NCI-H1694 (cell line): ENCODE measurements at regions not wholly inside any gene's neighbourhood (a gene's known extent, or its start where the extent isn't known, plus 50 kb on each side); places are given as distances from the start of the nearest gene placed in this dataset.

Experiments
- DNase-seq: peaks from one replicate; lab custom pipeline; 2025; lab: John Stamatoyannopoulos, UW

- no peak for DNase-seq
Observed at GRCh38 chr15:70279096-70279495, 181.4 kb upstream of the TLE3 start.

GRCh38 chr15:70278644-70279043 lies 180.9 kb upstream of the TLE3 start:
- DNase-seq: no peak

- no peak for DNase-seq
Observed at GRCh38 chr15:70277556-70277955, 179.8 kb upstream of the TLE3 start.

GRCh38 chr15:70276401-70276800 lies 178.7 kb upstream of the TLE3 start:
- no peak for DNase-seq

GRCh38 chr15:70275461-70276138 lies 177.9 kb upstream of the TLE3 start:
- DNase-seq: no peak

- no peak for DNase-seq
Observed at GRCh38 chr15:70274908-70275307, 177.2 kb upstream of the TLE3 start.

GRCh38 chr15:70274255-70274880 lies 176.7 kb upstream of the TLE3 start:
- no peak for DNase-seq

GRCh38 chr15:70273808-70274207 lies 176.1 kb upstream of the TLE3 start:
- DNase-seq: no peak

- no peak for DNase-seq
Observed at GRCh38 chr15:70272565-70273355, 175.0 kb upstream of the TLE3 start.

GRCh38 chr15:70271422-70272088 lies 173.8 kb upstream of the TLE3 start:
- DNase-seq: no peak

- no peak for DNase-seq
Observed at GRCh38 chr15:70270752-70271111, 173.0 kb upstream of the TLE3 start.

GRCh38 chr15:70269991-70270751 lies 172.5 kb upstream of the TLE3 start:
- no peak for DNase-seq

GRCh38 chr15:70269311-70269911 lies 171.7 kb upstream of the TLE3 start:
- DNase-seq: peak; percentile 45

- DNase-seq: no peak
Observed at GRCh38 chr15:70268698-70269251, 171.1 kb upstream of the TLE3 start.

GRCh38 chr15:70267879-70268278 lies 170.2 kb upstream of the TLE3 start:
- DNase-seq: no peak

- no peak for DNase-seq
Observed at GRCh38 chr15:70267306-70267705, 169.6 kb upstream of the TLE3 start.

- DNase-seq: no peak
Observed at GRCh38 chr15:70266412-70267121, 168.8 kb upstream of the TLE3 start.

GRCh38 chr15:70265986-70266385 lies 168.3 kb upstream of the TLE3 start:
- DNase-seq: no peak

GRCh38 chr15:70265466-70265978 lies 167.8 kb upstream of the TLE3 start:
- no peak for DNase-seq

- DNase-seq: no peak
Observed at GRCh38 chr15:70264738-70265465, 167.2 kb upstream of the TLE3 start.
